SK-N-SH (cell line): ENCODE measurements at regions not wholly inside any gene's neighbourhood (a gene's known extent, or its start where the extent isn't known, plus 50 kb on each side); places are given as distances from the start of the nearest gene placed in this dataset.

Experiments used
- CTCF ChIA-PET: fragments of 300-600, 350-600 bp; formaldehyde crosslinking; extraction: SDS; loops from one replicate; lab custom pipeline; 2021; lab: Yijun Ruan, JAX
- POLR2A ChIA-PET: fragments of 350-600 bp; sonication (Branson Sonifier 250); formaldehyde crosslinking; extraction: SDS; loops from one replicate; lab custom pipeline; 2020; ENCODE audit warnings: antibody characterized with exemption, inconsistent platforms; lab: Yijun Ruan, JAX
- DNase-seq: peaks from one replicate; pipeline ENCODE4 v3.0.0; 2012
- H2AFZ ChIP-seq: fragments of 200-600 bp; sonication (generic); 2 replicates; pipeline ENCODE4 v1.8.1; 2016; ENCODE audit warnings: antibody characterized with exemption, mild to moderate bottlenecking, low read depth
- H3F3A ChIP-seq: fragments of 200-600 bp; sonication (generic); replicated peaks from 2 replicates; pipeline ENCODE3; 2016; ENCODE audit warnings: antibody characterized with exemption, mild to moderate bottlenecking; ENCODE audit not compliant: insufficient read depth
- H3K27ac ChIP-seq, 2 experiments: fragments of 200-500 bp in 1 of 2; fragments of 200-600 bp in 1 of 2; sonication (Bioruptor generic) in 1 of 2; sonication (generic), shearing (Covaris generic) in 1 of 2; 2 replicates each; pipeline versions ENCODE4 v1.5.1 to v1.6.1; 2014 to 2016; ENCODE audit warnings: low read depth in 2 of 2, inconsistent platforms in 1 of 2, low read length in 1 of 2, mild to moderate bottlenecking in 1 of 2, mixed read lengths in 1 of 2
- H3K27me3 ChIP-seq: fragments of 200-600 bp; sonication (generic), shearing (Covaris generic); 2 replicates; pipeline ENCODE4 v1.6.1; 2016; ENCODE audit warnings: mixed run types; ENCODE audit not compliant: insufficient read depth
- H3K36me3 ChIP-seq, 2 experiments: fragments of 200-500 bp in 1 of 2; fragments of 200-600 bp in 1 of 2; sonication (Bioruptor generic) in 1 of 2; sonication (generic) in 1 of 2; replicated peaks in 1 of 2; 2 replicates each; pipeline versions ENCODE3 to v1.5.1; 2014 to 2016; ENCODE audit warnings: low read length in 1 of 2, mild to moderate bottlenecking in 1 of 2; ENCODE audit not compliant: insufficient read depth in 2 of 2, control insufficient read depth in 1 of 2
- H3K4me1 ChIP-seq, 2 experiments: fragments of 200-500 bp in 1 of 2; fragments of 200-600 bp in 1 of 2; sonication (Bioruptor generic) in 1 of 2; sonication (generic), shearing (Covaris generic) in 1 of 2; 2 replicates each; pipeline versions ENCODE4 v1.5.1 to v1.6.1; 2014 to 2016; ENCODE audit warnings: low read depth in 1 of 2, low read length in 1 of 2, mixed run types in 1 of 2; ENCODE audit not compliant: insufficient read depth in 2 of 2, control insufficient read depth in 1 of 2
- H3K4me2 ChIP-seq: fragments of 200-600 bp; sonication (generic), shearing (Covaris generic); 2 replicates; pipeline ENCODE4 v1.6.1; 2017; ENCODE audit warnings: mixed run types
- H3K4me3 ChIP-seq, 2 experiments: fragments of 200-500 bp in 1 of 2; fragments of 200-600 bp in 1 of 2; sonication (Bioruptor generic) in 1 of 2; sonication (generic), shearing (Covaris generic) in 1 of 2; 2 replicates each; pipeline versions ENCODE4 v1.5.1 to v1.8.1; 2014 to 2016; ENCODE audit warnings: low read depth in 2 of 2, inconsistent platforms in 1 of 2, low read length in 1 of 2, mild to moderate bottlenecking in 1 of 2, mixed read lengths in 1 of 2, moderate library complexity in 1 of 2
- H3K79me2 ChIP-seq: fragments of 200-600 bp; sonication (generic); 2 replicates; pipeline ENCODE4 v1.8.1; 2017; ENCODE audit warnings: mild to moderate bottlenecking; ENCODE audit not compliant: insufficient read depth
- H3K9ac ChIP-seq: fragments of 200-600 bp; sonication (generic); 2 replicates; pipeline ENCODE4 v1.6.1; 2017; ENCODE audit warnings: mixed run types
- H3K9me2 ChIP-seq: fragments of 200-600 bp; sonication (generic); 2 replicates; pipeline ENCODE4 v1.6.1; 2017; ENCODE audit warnings: mixed run types
- H3K9me3 ChIP-seq: fragments of 200-600 bp; sonication (generic); 2 replicates; pipeline ENCODE4 v1.6.1; 2017; ENCODE audit warnings: mixed run types, mild to moderate bottlenecking, moderate library complexity
- H4K20me1 ChIP-seq: fragments of 200-600 bp; sonication (generic); 2 replicates; pipeline ENCODE4 v1.6.1; 2017; ENCODE audit warnings: mild to moderate bottlenecking, mixed run types; ENCODE audit not compliant: insufficient read depth
- CHD2 ChIP-seq: fragments of 150-350 bp; IDR thresholded peaks from 2 replicates; pipeline ENCODE4 v1.6.1; 2018; ENCODE audit warnings: low read length; ENCODE audit not compliant: partially characterized antibody
- CTCF ChIP-seq: fragments of 200-600 bp; sonication (generic); IDR thresholded peaks from 2 replicates; pipeline ENCODE4 v1.6.1; 2017; ENCODE audit warnings: antibody characterized with exemption, mild to moderate bottlenecking, moderate library complexity
- FOXJ3 ChIP-seq: sonication (generic); formaldehyde crosslinking; IDR thresholded peaks from 2 replicates; pipeline ENCODE4 v1.5.1; 2020; ENCODE audit warnings: mild to moderate bottlenecking, missing genetic modification reagents
- IRF3 ChIP-seq: fragments of 150-350 bp; IDR thresholded peaks from 2 replicates; pipeline ENCODE4 v1.6.1; 2016; ENCODE audit warnings: mild to moderate bottlenecking, low read depth, low read length
- JUND ChIP-seq: IDR thresholded peaks from 2 replicates; pipeline ENCODE4 v1.4.0; 2012
- MXI1 ChIP-seq: IDR thresholded peaks from 2 replicates; pipeline ENCODE4 v1.6.1; 2012; ENCODE audit warnings: mild to moderate bottlenecking, low read depth, low read length, improper control_type of control experiment
- NFIC ChIP-seq: IDR thresholded peaks from 2 replicates; pipeline ENCODE4 v1.4.0; 2012; ENCODE audit warnings: borderline replicate concordance
- NRF1 ChIP-seq: IDR thresholded peaks from 2 replicates; pipeline ENCODE4 v1.6.1; 2012; ENCODE audit warnings: low read depth, mild to moderate bottlenecking, low read length
- RAD21 ChIP-seq: IDR thresholded peaks from 2 replicates; pipeline ENCODE4 v1.6.1; 2012; ENCODE audit warnings: mild to moderate bottlenecking, low read length
- RXRA ChIP-seq: IDR thresholded peaks from 2 replicates; pipeline ENCODE4 v1.4.0; 2012; ENCODE audit warnings: low read depth, mild to moderate bottlenecking, borderline replicate concordance
- SIN3A ChIP-seq: IDR thresholded peaks from 2 replicates; pipeline ENCODE4 v1.6.1; 2012; ENCODE audit warnings: low read depth, mild to moderate bottlenecking, low read length, moderate library complexity, borderline replicate concordance
- TAF1 ChIP-seq: IDR thresholded peaks from 2 replicates; pipeline ENCODE4 v1.6.1; 2012; ENCODE audit warnings: low read depth, mild to moderate bottlenecking, low read length, moderate library complexity, borderline replicate concordance
- TCF12 ChIP-seq: IDR thresholded peaks from 2 replicates; pipeline ENCODE4 v1.4.0; 2012
- TF ChIP-seq, protein P1 (sequence below): IDR thresholded peaks from 2 replicates; pipeline ENCODE4; 2012
- TF ChIP-seq, protein P2 (sequence below): IDR thresholded peaks from 2 replicates; pipeline ENCODE4 v1.4.0; 2012; ENCODE audit warnings: low read depth, borderline replicate concordance
- TF ChIP-seq, protein P3 (sequence below): IDR thresholded peaks from 2 replicates; pipeline ENCODE4 v1.4.0; 2012; ENCODE audit warnings: low read depth, borderline replicate concordance

DNA sequence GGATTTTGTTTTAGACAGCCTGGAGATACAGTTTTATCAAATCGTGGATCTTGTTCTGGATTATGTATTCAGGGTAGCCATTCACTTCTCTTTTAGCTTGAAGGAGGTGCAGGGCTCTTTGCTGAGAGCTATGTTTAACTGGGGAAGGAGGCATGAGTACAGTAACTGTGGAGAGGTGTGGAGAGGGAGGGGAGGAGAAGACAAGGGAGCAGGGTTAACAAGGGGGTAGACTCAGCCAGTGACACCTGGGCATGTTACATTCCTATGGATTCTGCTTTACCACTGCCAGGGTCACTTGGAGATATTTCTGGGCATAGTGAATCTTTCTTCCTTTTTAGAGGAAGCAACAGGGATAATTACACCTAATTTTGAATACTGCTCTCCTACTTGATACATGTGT lies 536.0 kb downstream of the TMEM135 start (continued):
- TF ChIP-seq, protein P1, sequence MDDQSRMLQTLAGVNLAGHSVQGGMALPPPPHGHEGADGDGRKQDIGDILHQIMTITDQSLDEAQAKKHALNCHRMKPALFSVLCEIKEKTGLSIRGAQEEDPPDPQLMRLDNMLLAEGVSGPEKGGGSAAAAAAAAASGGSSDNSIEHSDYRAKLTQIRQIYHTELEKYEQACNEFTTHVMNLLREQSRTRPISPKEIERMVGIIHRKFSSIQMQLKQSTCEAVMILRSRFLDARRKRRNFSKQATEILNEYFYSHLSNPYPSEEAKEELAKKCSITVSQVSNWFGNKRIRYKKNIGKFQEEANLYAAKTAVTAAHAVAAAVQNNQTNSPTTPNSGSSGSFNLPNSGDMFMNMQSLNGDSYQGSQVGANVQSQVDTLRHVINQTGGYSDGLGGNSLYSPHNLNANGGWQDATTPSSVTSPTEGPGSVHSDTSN = no peak
- no peak for TF ChIP-seq RXRA
- TF ChIP-seq JUND = no peak
- no peak for TF ChIP-seq FOXJ3 (CRISPR knock-in tag)
- TF ChIP-seq NRF1 = no peak
- TF ChIP-seq SIN3A = no peak
- TF ChIP-seq TAF1 = no peak

GRCh38 chr11:87572881-87573280 lies 535.1 kb downstream of the TMEM135 start:
- CTCF ChIA-PET = interaction anchor here (1.7 kb wide), 1 partner anchor 10 kb away, joined by 4 read pairs; no protein-coding TSS in a partner anchor
- H3K27ac ChIP-seq = no peak overlapping the region

More at GRCh38 chr11:87572881-87573280, 535.1 kb downstream of the TMEM135 start:
- Histone ChIP-seq H4K20me1 (no peaks in the 10 kb centered on the region), H3K36me3 (no peaks in the 10 kb centered on the region), H3K79me2 (no peaks in the 10 kb centered on the region), H3K9me3 (no peaks in the 10 kb centered on the region), H3K9me2 (no peaks in the 10 kb centered on the region), H3F3A (no peaks in the 10 kb centered on the region), H2AFZ (no peak overlapping the region), H3K4me1 (no peaks in the 10 kb centered on the region), H3K27me3 (no peaks in the 10 kb centered on the region), H3K4me2 (no peak overlapping the region), H3K9ac (no peak overlapping the region), H3K4me3 (no peak overlapping the region)
- TF ChIP-seq, protein P2, sequence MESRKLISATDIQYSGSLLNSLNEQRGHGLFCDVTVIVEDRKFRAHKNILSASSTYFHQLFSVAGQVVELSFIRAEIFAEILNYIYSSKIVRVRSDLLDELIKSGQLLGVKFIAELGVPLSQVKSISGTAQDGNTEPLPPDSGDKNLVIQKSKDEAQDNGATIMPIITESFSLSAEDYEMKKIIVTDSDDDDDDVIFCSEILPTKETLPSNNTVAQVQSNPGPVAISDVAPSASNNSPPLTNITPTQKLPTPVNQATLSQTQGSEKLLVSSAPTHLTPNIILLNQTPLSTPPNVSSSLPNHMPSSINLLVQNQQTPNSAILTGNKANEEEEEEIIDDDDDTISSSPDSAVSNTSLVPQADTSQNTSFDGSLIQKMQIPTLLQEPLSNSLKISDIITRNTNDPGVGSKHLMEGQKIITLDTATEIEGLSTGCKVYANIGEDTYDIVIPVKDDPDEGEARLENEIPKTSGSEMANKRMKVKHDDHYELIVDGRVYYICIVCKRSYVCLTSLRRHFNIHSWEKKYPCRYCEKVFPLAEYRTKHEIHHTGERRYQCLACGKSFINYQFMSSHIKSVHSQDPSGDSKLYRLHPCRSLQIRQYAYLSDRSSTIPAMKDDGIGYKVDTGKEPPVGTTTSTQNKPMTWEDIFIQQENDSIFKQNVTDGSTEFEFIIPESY = no peak
- no peak for TF ChIP-seq MXI1
- no peak for TF ChIP-seq CHD2
- TF ChIP-seq, protein P1 = no peak
- TF ChIP-seq NFIC = no peak
- TF ChIP-seq, protein P3, sequence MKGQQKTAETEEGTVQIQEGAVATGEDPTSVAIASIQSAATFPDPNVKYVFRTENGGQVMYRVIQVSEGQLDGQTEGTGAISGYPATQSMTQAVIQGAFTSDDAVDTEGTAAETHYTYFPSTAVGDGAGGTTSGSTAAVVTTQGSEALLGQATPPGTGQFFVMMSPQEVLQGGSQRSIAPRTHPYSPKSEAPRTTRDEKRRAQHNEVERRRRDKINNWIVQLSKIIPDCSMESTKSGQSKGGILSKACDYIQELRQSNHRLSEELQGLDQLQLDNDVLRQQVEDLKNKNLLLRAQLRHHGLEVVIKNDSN = no peak
- TF ChIP-seq RAD21 = no peak
- TF ChIP-seq SIN3A = no peak
- no peak for TF ChIP-seq CTCF
- no peak for TF ChIP-seq IRF3
- no peak for TF ChIP-seq TCF12
- no peak for DNase-seq
- POLR2A ChIA-PET = no interaction called here
